Lower leg skin (tissue), 3 donors: ENCODE measurements at regions not wholly inside any gene's neighbourhood (a gene's known extent, or its start where the extent isn't known, plus 50 kb on each side); places are given as distances from the start of the nearest gene placed in this dataset.

Experiments
- POLR2A ChIP-seq, 2 donors: fragments of 450-650 bp; IDR thresholded peaks; one replicate each; pipeline ENCODE4 v1.6.1; 2016 to 2017; ENCODE audit warnings: antibody characterized with exemption in 2 of 2, mild to moderate bottlenecking in 1 of 2, moderate library complexity in 1 of 2
- TF ChIP-seq, protein P1 (sequence below), 3 donors: fragments of 450-650 bp; IDR thresholded peaks; one replicate each; pipeline ENCODE4 v1.5.1; 2016; ENCODE audit warnings: antibody characterized with exemption in 3 of 3, mild to moderate bottlenecking in 3 of 3, moderate library complexity in 2 of 3

GRCh38 chr13:57970404-57970803, 338.9 kb downstream of the PCDH17 start:
- TF ChIP-seq, protein P1, sequence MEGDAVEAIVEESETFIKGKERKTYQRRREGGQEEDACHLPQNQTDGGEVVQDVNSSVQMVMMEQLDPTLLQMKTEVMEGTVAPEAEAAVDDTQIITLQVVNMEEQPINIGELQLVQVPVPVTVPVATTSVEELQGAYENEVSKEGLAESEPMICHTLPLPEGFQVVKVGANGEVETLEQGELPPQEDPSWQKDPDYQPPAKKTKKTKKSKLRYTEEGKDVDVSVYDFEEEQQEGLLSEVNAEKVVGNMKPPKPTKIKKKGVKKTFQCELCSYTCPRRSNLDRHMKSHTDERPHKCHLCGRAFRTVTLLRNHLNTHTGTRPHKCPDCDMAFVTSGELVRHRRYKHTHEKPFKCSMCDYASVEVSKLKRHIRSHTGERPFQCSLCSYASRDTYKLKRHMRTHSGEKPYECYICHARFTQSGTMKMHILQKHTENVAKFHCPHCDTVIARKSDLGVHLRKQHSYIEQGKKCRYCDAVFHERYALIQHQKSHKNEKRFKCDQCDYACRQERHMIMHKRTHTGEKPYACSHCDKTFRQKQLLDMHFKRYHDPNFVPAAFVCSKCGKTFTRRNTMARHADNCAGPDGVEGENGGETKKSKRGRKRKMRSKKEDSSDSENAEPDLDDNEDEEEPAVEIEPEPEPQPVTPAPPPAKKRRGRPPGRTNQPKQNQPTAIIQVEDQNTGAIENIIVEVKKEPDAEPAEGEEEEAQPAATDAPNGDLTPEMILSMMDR (IDR thresholded peaks at IDR 0.05) = no peak
- TF ChIP-seq POLR2A (IDR thresholded peaks at IDR 0.05) = no peak
